Activated naive CD4-positive, alpha-beta T cell treated with anti-CD3 and anti-CD28 coated beads for 36 hours (primary cell): ENCODE measurements at regions not wholly inside any gene's neighbourhood (a gene's known extent, or its start where the extent isn't known, plus 50 kb on each side); places are given as distances from the start of the nearest gene placed in this dataset.
"Not testable (repeated sequence)": the region's sequence is repeated elsewhere in the genome, so short reads cannot be mapped to it uniquely, and the experiment has no call there.

Experiments used
- CTCF ChIA-PET: fragments of 350-600 bp; sonication (Branson Sonifier 250); formaldehyde crosslinking; loops from one replicate; lab custom pipeline; 2021; ENCODE audit warnings: antibody characterized with exemption; lab: Charles Lee
- DNase-seq: peaks from one replicate; pipeline ENCODE4 v3.0.0-alpha.2; 2020
- H3K27ac Mint-ChIP-seq: one replicate; pipeline ENCODE4 v1.8.0; 2021; ENCODE audit warnings: mild to moderate bottlenecking, mixed read lengths
- H3K27me3 Mint-ChIP-seq: one replicate; pipeline ENCODE4 v1.8.0; 2021; ENCODE audit warnings: low read depth, mixed read lengths
- H3K36me3 Mint-ChIP-seq: one replicate; pipeline ENCODE4 v1.8.0; 2021; ENCODE audit warnings: low read depth, mixed read lengths
- H3K4me1 Mint-ChIP-seq: one replicate; pipeline ENCODE4 v1.8.0; 2021; ENCODE audit warnings: low read depth, mixed read lengths
- H3K4me3 Mint-ChIP-seq: one replicate; pipeline ENCODE4 v1.8.0; 2021; ENCODE audit warnings: mild to moderate bottlenecking, moderate library complexity, mixed read lengths
- H3K9me3 Mint-ChIP-seq: one replicate; pipeline ENCODE4 v1.8.0; 2021; ENCODE audit warnings: mixed read lengths
- intact Hi-C: fragments of 100-400 bp; cut with micrococcal nuclease; formaldehyde crosslinking; loops from one replicate; pipeline ENCODE4 v1.15.1; 2023

DNA sequence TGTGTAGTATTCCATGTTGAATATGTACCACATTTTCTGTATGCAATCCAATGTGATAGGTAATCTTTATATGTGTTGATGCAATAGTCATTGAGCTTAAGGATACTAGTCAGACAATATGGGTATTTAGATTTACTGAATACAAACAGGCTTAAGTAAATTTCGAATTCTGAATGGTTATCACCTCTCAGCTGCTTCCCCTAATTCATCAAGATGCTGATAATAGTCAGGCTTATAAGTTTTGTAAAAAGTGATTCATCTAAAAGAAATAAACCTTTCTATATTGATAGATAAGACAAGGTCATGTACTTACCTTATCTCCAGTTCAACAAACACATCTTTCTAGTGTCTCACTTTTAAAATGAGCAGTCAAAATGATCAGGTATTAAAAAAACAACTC, 205.5 kb downstream of the CASP12 start:
- H3K9me3 Mint-ChIP-seq = peaks cover 3% of the 10 kb centered on the region
- no peak overlapping the region for H3K27ac Mint-ChIP-seq
- H3K36me3 Mint-ChIP-seq = no peaks in the 10 kb centered on the region
- no peaks in the 10 kb centered on the region for H3K27me3 Mint-ChIP-seq
- intact Hi-C loops = no loop called here
- no peak for DNase-seq
- CTCF ChIA-PET = no interaction called here
- H3K4me3 Mint-ChIP-seq = no peak overlapping the region
- H3K4me1 Mint-ChIP-seq = peaks cover 14% of the 10 kb centered on the region

DNA sequence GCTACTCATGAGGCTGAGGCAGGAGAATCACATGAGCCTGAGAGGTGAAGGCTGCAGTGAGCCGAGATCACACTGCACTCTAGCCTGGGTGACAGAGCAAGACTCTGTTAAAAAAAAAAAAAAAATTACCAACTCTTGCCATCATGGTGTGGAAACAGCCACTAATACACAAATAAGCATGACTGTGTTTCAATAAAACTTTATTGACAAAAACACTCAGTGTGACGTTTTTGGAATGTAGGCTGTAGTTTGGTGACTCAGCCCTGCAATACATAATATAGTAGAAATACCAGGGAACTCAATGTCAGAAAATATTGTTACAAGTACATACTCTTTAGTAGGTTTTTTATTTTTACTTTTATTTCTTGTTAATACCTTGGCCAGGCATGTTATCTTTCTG, 207.1 kb downstream of the CASP12 start:
- no peak overlapping the region for H3K4me3 Mint-ChIP-seq

GRCh38 chr11:104690241-104690640, 208.0 kb downstream of the CASP12 start:
- Mint-ChIP-seq H3K9me3 (peaks cover 3% of the 10 kb centered on the region), H3K27me3 (no peaks in the 10 kb centered on the region), H3K27ac (no peak overlapping the region), H3K36me3 (no peaks in the 10 kb centered on the region), H3K4me3 (no peak overlapping the region), H3K4me1 (peaks cover 14% of the 10 kb centered on the region)
- intact Hi-C loops = no loop called here
- CTCF ChIA-PET = no interaction called here
- no peak for DNase-seq

More for the DNA sequence above, 207.1 kb downstream of the CASP12 start:
- CTCF ChIA-PET = no interaction called here
- no peaks in the 10 kb centered on the region for H3K36me3 Mint-ChIP-seq
- H3K9me3 Mint-ChIP-seq = peaks cover 3% of the 10 kb centered on the region
- DNase-seq = no peak
- peaks cover 14% of the 10 kb centered on the region for H3K4me1 Mint-ChIP-seq
- intact Hi-C loops = no loop called here
- H3K27ac Mint-ChIP-seq = no peak overlapping the region
- no peaks in the 10 kb centered on the region for H3K27me3 Mint-ChIP-seq

DNA sequence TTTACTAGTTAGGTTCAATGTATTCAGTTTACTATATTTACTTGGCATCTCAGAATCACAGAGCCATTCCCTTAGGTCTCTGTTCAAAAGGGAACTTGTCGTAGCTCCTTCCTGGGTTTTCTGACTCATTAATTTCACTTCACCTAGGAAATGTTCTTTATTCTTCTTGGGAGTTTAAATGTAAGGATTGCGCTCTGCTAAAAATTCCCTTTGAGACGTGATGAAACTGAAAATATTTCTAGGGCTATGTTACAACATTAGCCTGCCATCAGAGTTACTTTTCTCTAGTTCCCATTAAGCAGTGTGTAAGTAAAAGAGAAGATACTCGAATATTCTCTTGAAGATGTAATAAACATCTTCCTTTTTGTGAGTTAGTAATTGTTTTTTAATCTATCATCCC, 209.5 kb downstream of the CASP12 start:
- no peak for DNase-seq
- CTCF ChIA-PET = no interaction called here
- peaks cover 3% of the 10 kb centered on the region for H3K9me3 Mint-ChIP-seq
- no peaks in the 10 kb centered on the region for H3K27me3 Mint-ChIP-seq
- H3K27ac Mint-ChIP-seq = no peak overlapping the region
- H3K4me3 Mint-ChIP-seq = no peak overlapping the region
- peaks cover 1% of the 10 kb centered on the region for H3K36me3 Mint-ChIP-seq
- H3K4me1 Mint-ChIP-seq = peaks cover 6% of the 10 kb centered on the region
- intact Hi-C loops = no loop called here

- intact Hi-C loops = no loop called here
- no peak for DNase-seq
- Mint-ChIP-seq H3K9me3 (no peaks in the 10 kb centered on the region), H3K27me3 (no peaks in the 10 kb centered on the region), H3K4me1 (peaks cover 14% of the 10 kb centered on the region), H3K4me3 (no peak overlapping the region), H3K36me3 (peaks cover 1% of the 10 kb centered on the region), H3K27ac (no peak overlapping the region)
- CTCF ChIA-PET = no interaction called here
Measured at GRCh38 chr11:104682206-104682605, 216.1 kb downstream of the CASP12 start.

- CTCF ChIA-PET = no interaction called here
Measured at GRCh38 chr11:104679258-104679657, 219.0 kb downstream of the CASP12 start.

GRCh38 chr11:104678408-104678807, 219.9 kb downstream of the CASP12 start:
- no peak for DNase-seq
- no peaks in the 10 kb centered on the region for H3K36me3 Mint-ChIP-seq
- CTCF ChIA-PET = no interaction called here

More at GRCh38 chr11:104679258-104679657, 219.0 kb downstream of the CASP12 start:
- Mint-ChIP-seq H3K27ac (no peak overlapping the region), H3K4me3 (no peak overlapping the region), H3K36me3 (no peaks in the 10 kb centered on the region), H3K4me1 (peaks cover 15% of the 10 kb centered on the region), H3K9me3 (peaks cover 7% of the 10 kb centered on the region), H3K27me3 (no peaks in the 10 kb centered on the region)
- intact Hi-C loops = no loop called here
- DNase-seq = no peak

GRCh38 chr11:104677069-104677468, 221.2 kb downstream of the CASP12 start:
- H3K36me3 Mint-ChIP-seq, H3K27ac Mint-ChIP-seq, CTCF ChIA-PET, H3K9me3 Mint-ChIP-seq, DNase-seq, H3K27me3 Mint-ChIP-seq, intact Hi-C loops, H3K4me3 Mint-ChIP-seq: not testable (repeated sequence)
- peaks cover 13% of the 10 kb centered on the region for H3K4me1 Mint-ChIP-seq

More at GRCh38 chr11:104678408-104678807, 219.9 kb downstream of the CASP12 start:
- no peaks in the 10 kb centered on the region for H3K27me3 Mint-ChIP-seq
- intact Hi-C loops = no loop called here
- peaks cover 7% of the 10 kb centered on the region for H3K9me3 Mint-ChIP-seq
- H3K4me3 Mint-ChIP-seq = no peak overlapping the region
- H3K4me1 Mint-ChIP-seq = peaks cover 16% of the 10 kb centered on the region
- H3K27ac Mint-ChIP-seq = no peak overlapping the region

DNA sequence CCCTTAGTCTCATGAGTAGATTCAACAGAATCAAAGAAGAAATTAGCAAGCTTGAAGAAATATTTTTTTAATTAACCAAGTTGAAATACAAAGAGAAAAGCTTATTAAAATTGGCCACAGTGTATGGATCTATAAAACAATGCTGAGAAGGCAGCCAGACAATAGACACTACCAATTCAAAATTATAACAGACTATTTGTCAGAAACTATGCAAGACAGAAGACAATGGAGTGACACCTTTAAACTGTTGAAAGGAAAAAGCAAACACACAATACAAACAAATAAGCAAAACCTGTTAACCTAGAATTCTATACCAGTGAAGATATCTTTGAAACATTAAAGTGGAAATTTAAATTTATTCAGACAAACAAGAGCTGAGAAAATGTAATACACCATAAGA, 225.4 kb downstream of the CASP12 start:
- intact Hi-C loops = no loop called here
- no peak for DNase-seq
- Mint-ChIP-seq H3K4me1 (peaks cover 15% of the 10 kb centered on the region), H3K36me3 (no peaks in the 10 kb centered on the region), H3K27me3 (no peaks in the 10 kb centered on the region), H3K4me3 (no peak overlapping the region), H3K9me3 (peaks cover 9% of the 10 kb centered on the region), H3K27ac (no peak overlapping the region)
- CTCF ChIA-PET = no interaction called here

DNA sequence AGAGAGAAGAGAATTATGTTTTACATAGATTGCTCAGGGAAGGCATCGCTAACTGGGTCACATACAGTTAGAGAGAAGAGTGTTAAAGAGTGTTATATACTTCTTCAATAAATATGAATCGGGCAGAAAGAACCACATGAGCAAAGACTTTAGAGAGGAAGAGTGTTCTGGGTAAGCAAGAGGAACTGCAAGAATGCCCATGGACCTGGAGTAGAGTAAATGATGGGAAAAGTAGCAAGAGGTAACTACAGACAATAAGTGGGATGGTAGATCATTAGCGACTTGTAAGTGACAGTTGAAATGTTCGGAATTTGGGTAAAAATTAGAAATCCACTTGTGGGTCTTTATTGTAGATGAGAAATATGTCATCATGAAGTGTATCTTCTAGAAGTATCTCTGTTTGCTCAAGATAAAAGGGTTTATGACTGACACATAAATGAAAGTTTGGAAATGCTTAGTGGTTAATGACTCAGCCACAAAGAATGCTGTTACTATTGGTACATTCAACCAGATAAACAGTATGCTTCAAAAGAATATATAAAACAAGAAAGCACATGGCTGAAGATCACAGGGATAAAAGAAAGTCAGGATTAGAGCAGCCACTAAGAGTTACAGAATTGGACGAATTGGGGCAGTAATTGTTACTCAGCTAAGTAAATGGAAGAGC, 229.3 kb downstream of the CASP12 start:
- DNase-seq = no peak
- Mint-ChIP-seq H3K4me1 (peaks cover 13% of the 10 kb centered on the region), H3K27me3 (no peaks in the 10 kb centered on the region), H3K27ac (no peak overlapping the region), H3K36me3 (no peaks in the 10 kb centered on the region), H3K4me3 (no peak overlapping the region), H3K9me3 (peaks cover 2% of the 10 kb centered on the region)
- CTCF ChIA-PET = no interaction called here
- intact Hi-C loops = loop anchor here (1.0 kb wide), 3 partner anchors 12 to 36 kb away; no protein-coding TSS in a partner anchor

DNA sequence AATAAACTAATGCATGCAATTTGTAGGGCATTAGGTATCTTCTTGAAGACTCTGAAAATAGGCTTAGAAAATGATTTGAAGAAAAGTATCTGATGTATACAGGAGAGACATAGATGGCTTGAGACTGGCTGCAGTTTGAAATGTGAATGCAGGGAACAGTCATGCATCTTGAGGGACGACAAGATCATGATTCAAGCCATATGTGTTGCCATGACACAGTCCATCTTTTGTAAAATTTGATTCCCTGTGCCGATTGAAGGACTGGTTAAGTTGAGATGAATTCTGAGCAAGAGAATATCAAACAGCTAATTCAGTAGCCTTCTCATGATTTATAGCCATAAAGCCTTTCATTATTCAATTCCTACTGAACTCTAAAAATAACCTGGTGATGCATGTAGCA, 231.6 kb downstream of the CASP12 start:
- Mint-ChIP-seq H3K36me3 (no peaks in the 10 kb centered on the region), H3K4me3 (no peak overlapping the region), H3K4me1 (peaks cover 13% of the 10 kb centered on the region), H3K27ac (no peak overlapping the region), H3K9me3 (no peaks in the 10 kb centered on the region), H3K27me3 (no peaks in the 10 kb centered on the region)
- intact Hi-C loops = no loop called here
- CTCF ChIA-PET = no interaction called here
- DNase-seq = no peak

- intact Hi-C loops = no loop called here
- H3K9me3 Mint-ChIP-seq = no peaks in the 10 kb centered on the region
Measured at GRCh38 chr11:104665641-104666040, 232.6 kb downstream of the CASP12 start.

More at GRCh38 chr11:104665641-104666040, 232.6 kb downstream of the CASP12 start:
- no peak overlapping the region for H3K4me3 Mint-ChIP-seq
- CTCF ChIA-PET = no interaction called here
- H3K36me3 Mint-ChIP-seq = no peaks in the 10 kb centered on the region
- H3K27ac Mint-ChIP-seq = no peak overlapping the region
- no peaks in the 10 kb centered on the region for H3K27me3 Mint-ChIP-seq
- DNase-seq = no peak
- peaks cover 13% of the 10 kb centered on the region for H3K4me1 Mint-ChIP-seq
